ENCODE measurements at regions not wholly inside any gene's neighbourhood (a gene's known extent, or its start where the extent isn't known, plus 50 kb on each side); places are given as distances from the start of the nearest gene placed in this dataset.

DNA sequence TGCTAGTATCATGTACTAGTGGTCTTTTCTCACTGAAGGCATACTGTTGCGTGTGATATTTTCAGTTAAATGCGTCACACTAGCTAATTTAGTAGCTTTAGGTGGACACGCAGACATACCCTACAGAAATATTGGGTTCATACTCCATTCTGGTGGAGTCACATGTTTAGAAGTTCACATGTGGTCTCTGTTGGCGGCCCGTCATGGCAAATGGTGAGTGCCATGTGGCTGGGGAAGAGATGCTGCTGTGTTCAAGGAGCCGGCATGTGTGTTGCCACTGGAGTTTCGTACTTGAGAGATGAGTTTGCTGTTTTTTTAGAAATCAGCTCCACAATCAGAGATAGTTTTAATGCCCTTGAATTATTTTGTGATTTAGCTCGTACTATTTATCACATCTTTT, 454.6 kb downstream of the PCNX1 start:
- no peak for DNase-seq (ENCODE audit: low read depth in 2 of 2)

DNA sequence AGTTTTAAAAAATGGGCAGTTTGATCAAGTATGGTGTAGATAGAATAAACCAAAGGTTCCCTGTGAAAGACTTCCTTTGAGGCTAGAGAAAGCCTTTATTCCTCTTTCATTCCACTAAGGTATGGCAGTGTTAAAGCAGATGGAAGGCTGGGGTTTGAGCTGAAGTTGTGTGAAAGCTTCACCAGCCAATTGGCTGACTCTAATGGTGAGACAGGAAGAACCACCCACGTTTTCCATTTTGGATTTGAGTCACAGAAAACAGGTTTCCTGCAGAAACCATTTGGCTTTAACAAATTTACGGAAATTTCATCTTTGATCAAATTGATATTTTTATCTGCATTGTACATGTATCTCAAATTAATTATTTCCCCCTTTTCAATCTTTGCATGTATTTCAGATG, 455.0 kb downstream of the PCNX1 start:
- DNase-seq (ENCODE audit: low read depth in 2 of 2): no peak

DNA sequence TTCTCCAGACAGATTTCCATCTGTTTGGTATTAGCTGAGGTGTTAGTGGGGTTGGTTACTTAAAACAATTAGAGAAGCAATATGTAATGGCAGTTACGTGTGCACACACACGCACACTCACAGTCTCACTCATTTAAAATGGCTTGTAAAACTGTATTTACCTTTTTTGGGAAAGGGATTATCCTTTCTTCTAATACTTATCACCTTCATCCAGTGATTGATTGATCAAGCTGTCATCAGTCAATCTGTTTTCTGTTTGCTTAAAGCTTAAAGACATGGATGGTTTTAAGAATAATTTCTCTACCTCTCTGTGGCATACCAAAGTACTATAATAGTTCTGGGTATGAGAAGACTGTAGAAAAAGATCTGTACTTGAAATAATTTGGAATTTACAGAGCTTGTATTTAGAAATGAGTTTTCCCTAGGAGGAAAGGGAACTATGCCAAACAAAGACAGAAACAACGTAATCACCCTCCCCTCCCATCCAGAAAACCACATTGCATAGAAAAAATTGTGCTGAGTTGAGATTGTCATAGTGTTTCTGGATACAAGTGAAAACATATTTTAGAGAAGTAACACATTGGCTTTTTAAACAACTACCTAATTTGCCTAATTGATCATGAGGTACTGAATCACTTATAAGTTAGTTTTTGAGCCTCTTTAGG, 455.8 kb downstream of the PCNX1 start:
- DNase-seq (ENCODE audit: low read depth in 2 of 2): no peak

GRCh38 chr14:71363946-71364925, 457.0 kb downstream of the PCNX1 start:
- DNase-seq (ENCODE audit: low read depth in 2 of 2): no peak

GRCh38 chr14:71365361-71365760, 458.1 kb downstream of the PCNX1 start:
- no peak for DNase-seq (ENCODE audit: low read depth in 2 of 2)

- DNase-seq (ENCODE audit: low read depth in 2 of 2): no peak
Observed at GRCh38 chr14:71366861-71367260, 459.6 kb downstream of the PCNX1 start.

DNA sequence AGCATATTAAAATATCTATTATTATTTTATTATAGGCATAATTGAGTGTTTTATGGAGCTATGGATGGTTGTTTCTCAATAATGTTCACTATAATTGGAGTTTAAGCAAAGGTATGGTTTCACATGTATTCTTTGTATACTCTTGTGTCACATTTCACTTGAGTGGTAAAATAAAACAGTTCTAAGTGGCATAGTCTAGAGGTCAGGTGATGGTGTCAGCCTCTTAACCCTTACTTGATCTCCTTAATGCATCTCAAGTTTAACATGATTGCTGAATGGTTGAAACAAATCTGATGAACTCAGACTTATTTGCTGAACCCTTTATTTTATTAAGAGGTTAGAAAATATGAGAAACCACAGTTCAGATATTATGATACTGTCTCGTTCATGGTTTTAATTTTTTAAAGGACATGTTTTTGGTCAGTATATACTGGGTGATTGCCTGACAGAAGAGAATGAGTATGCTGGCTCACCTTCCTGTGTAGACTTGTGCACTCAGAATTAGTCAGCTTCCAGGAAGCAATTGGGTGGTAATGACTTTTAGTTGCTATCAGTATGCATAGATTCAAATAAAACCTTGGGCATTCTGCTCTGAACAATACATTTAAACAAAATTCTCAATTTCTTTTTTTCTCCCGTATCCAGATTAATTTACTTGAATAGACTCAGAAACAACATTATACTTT, 464.6 kb downstream of the PCNX1 start:
- no peak for DNase-seq (ENCODE audit: low read depth in 2 of 2)

DNA sequence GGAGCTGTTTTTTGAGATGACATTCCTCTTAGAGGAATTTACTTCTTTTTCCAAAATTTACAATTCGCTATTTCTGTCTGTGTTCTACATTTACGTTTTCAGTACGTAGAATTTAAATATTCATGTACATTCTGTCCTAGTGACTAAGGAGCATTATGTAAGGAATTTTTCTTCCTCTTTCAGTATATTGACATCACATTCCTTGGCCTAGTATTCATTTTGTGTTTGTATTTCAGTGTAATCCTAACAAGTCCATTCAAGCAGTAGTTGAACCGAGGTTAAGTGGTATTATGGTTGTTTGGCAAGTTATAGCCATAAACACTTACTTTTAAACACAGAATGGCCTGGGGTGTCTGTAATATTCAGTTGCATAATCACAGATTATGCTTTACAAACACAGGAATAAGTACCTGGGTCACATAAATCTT, 465.2 kb downstream of the PCNX1 start:
- no peak for DNase-seq (ENCODE audit: low read depth in 2 of 2)

DNA sequence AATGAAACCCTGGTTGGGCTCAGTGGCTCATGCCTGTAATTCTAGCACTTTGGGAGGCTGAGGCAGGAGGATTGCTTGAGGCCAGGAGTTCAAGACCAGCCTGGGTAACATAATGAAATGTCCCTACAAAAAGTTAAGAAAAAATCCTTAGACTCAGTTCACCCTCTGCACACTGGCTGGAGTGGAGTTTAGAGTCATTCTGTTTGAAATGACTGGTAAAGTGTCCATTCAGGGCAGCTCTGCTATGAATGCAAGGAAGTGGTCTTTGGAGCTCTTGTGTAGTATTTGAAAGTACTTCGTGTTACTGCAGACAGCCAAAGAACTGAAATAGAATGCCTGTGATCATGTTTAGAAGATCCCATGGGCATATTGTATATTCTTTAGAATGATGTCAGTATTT, 466.5 kb downstream of the PCNX1 start:
- DNase-seq (ENCODE audit: low read depth in 2 of 2): no peak

GRCh38 chr14:71374989-71375388, 467.7 kb downstream of the PCNX1 start:
- no peak for DNase-seq (ENCODE audit: low read depth in 2 of 2)

- no peak for DNase-seq (ENCODE audit: low read depth in 2 of 2)
Observed at GRCh38 chr14:71377099-71377498, 469.8 kb downstream of the PCNX1 start.

DNA sequence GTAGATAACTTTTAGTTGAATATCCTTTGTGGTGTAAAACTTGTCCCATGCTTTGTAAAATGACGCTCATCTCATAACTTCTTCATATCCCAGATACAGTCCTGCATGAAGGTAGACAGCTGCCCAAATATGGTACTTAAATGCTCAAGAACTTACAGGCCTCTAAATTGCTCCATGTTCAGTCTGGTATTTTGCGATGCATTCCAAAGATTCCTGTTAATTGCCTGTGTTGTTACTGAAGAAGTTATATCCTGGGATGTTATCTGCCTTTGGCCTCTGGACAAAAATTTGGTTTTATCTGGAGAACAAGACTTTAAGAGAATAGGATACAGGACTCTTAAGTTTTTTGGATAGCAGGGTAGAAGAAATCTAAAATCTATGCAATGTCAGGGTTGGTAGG, 473.0 kb downstream of the PCNX1 start:
- DNase-seq (ENCODE audit: low read depth in 2 of 2): no peak

GRCh38 chr14:71381814-71382213, 474.6 kb downstream of the PCNX1 start:
- DNase-seq (ENCODE audit: low read depth in 2 of 2): no peak

GRCh38 chr14:71382315-71382714, 475.1 kb downstream of the PCNX1 start:
- DNase-seq (ENCODE audit: low read depth in 2 of 2): no peak

GRCh38 chr14:71383510-71383909, 476.3 kb downstream of the PCNX1 start:
- DNase-seq (ENCODE audit: low read depth in 2 of 2): no peak

DNA sequence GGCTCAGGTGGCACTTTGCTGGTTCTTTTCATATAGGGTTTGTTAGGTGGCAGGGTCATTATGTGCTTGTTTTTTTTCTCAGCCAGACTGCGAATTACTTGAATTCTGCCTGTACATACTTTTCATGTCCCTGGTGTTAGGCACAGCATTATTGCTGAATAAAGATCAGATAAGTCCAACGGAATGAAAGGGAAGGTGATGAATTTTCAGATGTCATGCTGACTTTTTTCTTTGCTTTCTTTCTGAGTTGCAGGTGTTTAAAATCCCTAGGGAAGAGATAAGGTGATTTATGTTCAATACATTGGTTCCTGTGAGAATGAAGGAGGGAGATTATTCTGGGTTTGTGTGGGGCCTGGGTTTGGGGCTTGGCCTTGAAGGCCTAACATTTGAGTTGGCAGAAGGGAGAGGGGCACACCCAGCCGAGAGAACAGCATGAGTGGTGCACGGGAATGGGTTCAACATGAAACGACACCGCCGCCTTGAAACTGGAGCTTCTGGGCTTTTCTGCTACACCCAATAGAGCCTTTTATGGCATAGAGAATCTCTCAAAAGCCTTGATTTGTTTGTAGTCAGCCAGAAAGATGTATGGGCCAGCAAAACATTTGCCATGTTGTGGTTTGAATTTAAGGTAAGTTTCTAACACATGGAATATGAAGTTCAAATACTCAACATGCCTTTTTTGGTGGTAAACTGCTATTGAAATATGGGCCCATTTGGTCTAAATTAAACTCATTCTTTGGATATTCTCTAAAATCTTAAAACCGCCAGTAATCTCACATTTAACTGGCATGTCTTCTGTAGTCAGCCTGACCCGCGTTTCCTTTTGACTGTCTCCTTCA, 477.0 kb downstream of the PCNX1 start:
- DNase-seq (ENCODE audit: low read depth in 2 of 2): no peak

GRCh38 chr14:71387753-71388152, 480.5 kb downstream of the PCNX1 start:
- no peak for DNase-seq (ENCODE audit: low read depth in 2 of 2)

DNA sequence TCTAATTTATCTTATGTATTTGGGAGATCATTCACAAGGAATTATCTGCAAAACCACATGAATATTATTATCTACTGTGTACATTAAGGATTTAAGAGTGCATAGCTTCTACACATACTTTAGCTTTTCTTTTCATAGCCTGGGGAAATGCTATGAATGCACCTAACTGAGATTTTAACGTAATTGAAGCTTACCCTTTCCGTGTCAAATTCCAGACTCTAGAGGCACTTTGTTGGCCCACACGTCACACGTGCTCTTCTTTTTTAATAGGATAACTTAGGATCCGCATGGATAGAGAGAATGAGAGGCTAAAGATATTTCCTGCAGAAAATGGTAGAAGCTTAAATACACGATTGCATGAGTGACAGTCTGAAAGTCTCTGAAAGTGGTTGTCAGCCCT, 481.1 kb downstream of the PCNX1 start:
- DNase-seq (ENCODE audit: low read depth in 2 of 2): no peak

GRCh38 chr14:71388862-71389261, 481.6 kb downstream of the PCNX1 start:
- DNase-seq (ENCODE audit: low read depth in 2 of 2): no peak

DNA sequence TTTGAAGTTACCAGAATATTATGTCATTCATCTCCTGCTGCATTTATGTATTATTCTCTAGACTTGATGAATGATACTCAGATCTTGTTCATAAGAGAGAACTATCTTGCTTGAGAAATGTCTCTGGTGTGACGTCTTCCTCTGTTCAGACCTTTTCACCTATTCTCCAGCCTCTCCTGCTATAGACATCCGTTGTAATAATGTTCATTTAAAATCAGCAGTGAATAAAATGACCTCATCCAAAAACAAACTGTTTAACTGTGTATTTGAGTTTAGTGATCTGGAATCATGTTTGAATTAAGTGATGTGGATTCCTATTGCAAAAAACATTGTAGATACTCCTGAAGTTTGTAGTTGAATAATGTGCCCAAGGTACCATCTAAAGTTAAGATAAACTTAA, 487.1 kb downstream of the PCNX1 start:
- no peak for DNase-seq (ENCODE audit: low read depth in 2 of 2)

DNA sequence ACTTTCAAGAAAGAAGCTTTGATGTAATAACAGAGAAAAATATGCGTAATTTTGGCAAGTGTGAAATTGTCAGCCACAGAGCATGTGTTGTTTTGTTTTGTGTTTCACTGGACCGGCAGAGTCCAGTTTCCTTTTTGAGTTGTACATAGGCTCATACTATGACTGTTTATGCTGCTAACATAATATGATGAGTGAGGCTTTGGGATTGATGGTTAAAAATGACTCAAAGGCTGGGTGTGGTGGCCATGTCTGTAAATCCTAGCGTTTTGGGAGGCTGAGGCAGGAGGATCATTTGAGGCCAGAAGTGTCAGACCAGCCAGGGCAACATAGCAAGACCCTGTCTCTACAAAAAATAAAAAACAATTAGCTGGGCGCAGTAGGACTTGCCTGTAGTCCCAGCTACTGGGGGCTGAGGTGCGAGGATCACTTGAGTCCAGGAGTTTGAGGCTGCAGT, 487.9 kb downstream of the PCNX1 start:
- no peak for DNase-seq (ENCODE audit: low read depth in 2 of 2)

GRCh38 chr14:71395636-71396035, 488.4 kb downstream of the PCNX1 start:
- DNase-seq (ENCODE audit: low read depth in 2 of 2): no peak
